SK-N-SH (cell line): ENCODE measurements at regions not wholly inside any gene's neighbourhood (a gene's known extent, or its start where the extent isn't known, plus 50 kb on each side); places are given as distances from the start of the nearest gene placed in this dataset.

Source experiments
- CTCF ChIA-PET: fragments of 300-600, 350-600 bp; formaldehyde crosslinking; extraction: SDS; loops from one replicate; lab custom pipeline; 2021; lab: Yijun Ruan, JAX
- POLR2A ChIA-PET: fragments of 350-600 bp; sonication (Branson Sonifier 250); formaldehyde crosslinking; extraction: SDS; loops from one replicate; lab custom pipeline; 2020; ENCODE audit warnings: antibody characterized with exemption, inconsistent platforms; lab: Yijun Ruan, JAX
- DNase-seq: peaks from one replicate; pipeline ENCODE4 v3.0.0; 2012
- H2AFZ ChIP-seq: fragments of 200-600 bp; sonication (generic); 2 replicates; pipeline ENCODE4 v1.8.1; 2016; ENCODE audit warnings: antibody characterized with exemption, mild to moderate bottlenecking, low read depth
- H3F3A ChIP-seq: fragments of 200-600 bp; sonication (generic); replicated peaks from 2 replicates; pipeline ENCODE3; 2016; ENCODE audit warnings: antibody characterized with exemption, mild to moderate bottlenecking; ENCODE audit not compliant: insufficient read depth
- H3K27ac ChIP-seq, 2 experiments: fragments of 200-500 bp in 1 of 2; fragments of 200-600 bp in 1 of 2; sonication (Bioruptor generic) in 1 of 2; sonication (generic), shearing (Covaris generic) in 1 of 2; 2 replicates each; pipeline versions ENCODE4 v1.5.1 to v1.6.1; 2014 to 2016; ENCODE audit warnings: low read depth in 2 of 2, inconsistent platforms in 1 of 2, low read length in 1 of 2, mild to moderate bottlenecking in 1 of 2, mixed read lengths in 1 of 2
- H3K27me3 ChIP-seq: fragments of 200-600 bp; sonication (generic), shearing (Covaris generic); 2 replicates; pipeline ENCODE4 v1.6.1; 2016; ENCODE audit warnings: mixed run types; ENCODE audit not compliant: insufficient read depth
- H3K36me3 ChIP-seq, 2 experiments: fragments of 200-500 bp in 1 of 2; fragments of 200-600 bp in 1 of 2; sonication (Bioruptor generic) in 1 of 2; sonication (generic) in 1 of 2; replicated peaks in 1 of 2; 2 replicates each; pipeline versions ENCODE3 to v1.5.1; 2014 to 2016; ENCODE audit warnings: low read length in 1 of 2, mild to moderate bottlenecking in 1 of 2; ENCODE audit not compliant: insufficient read depth in 2 of 2, control insufficient read depth in 1 of 2
- H3K4me1 ChIP-seq, 2 experiments: fragments of 200-500 bp in 1 of 2; fragments of 200-600 bp in 1 of 2; sonication (Bioruptor generic) in 1 of 2; sonication (generic), shearing (Covaris generic) in 1 of 2; 2 replicates each; pipeline versions ENCODE4 v1.5.1 to v1.6.1; 2014 to 2016; ENCODE audit warnings: low read depth in 1 of 2, low read length in 1 of 2, mixed run types in 1 of 2; ENCODE audit not compliant: insufficient read depth in 2 of 2, control insufficient read depth in 1 of 2
- H3K4me2 ChIP-seq: fragments of 200-600 bp; sonication (generic), shearing (Covaris generic); 2 replicates; pipeline ENCODE4 v1.6.1; 2017; ENCODE audit warnings: mixed run types
- H3K4me3 ChIP-seq, 2 experiments: fragments of 200-500 bp in 1 of 2; fragments of 200-600 bp in 1 of 2; sonication (Bioruptor generic) in 1 of 2; sonication (generic), shearing (Covaris generic) in 1 of 2; 2 replicates each; pipeline versions ENCODE4 v1.5.1 to v1.8.1; 2014 to 2016; ENCODE audit warnings: low read depth in 2 of 2, inconsistent platforms in 1 of 2, low read length in 1 of 2, mild to moderate bottlenecking in 1 of 2, mixed read lengths in 1 of 2, moderate library complexity in 1 of 2
- H3K79me2 ChIP-seq: fragments of 200-600 bp; sonication (generic); 2 replicates; pipeline ENCODE4 v1.8.1; 2017; ENCODE audit warnings: mild to moderate bottlenecking; ENCODE audit not compliant: insufficient read depth
- H3K9ac ChIP-seq: fragments of 200-600 bp; sonication (generic); 2 replicates; pipeline ENCODE4 v1.6.1; 2017; ENCODE audit warnings: mixed run types
- H3K9me2 ChIP-seq: fragments of 200-600 bp; sonication (generic); 2 replicates; pipeline ENCODE4 v1.6.1; 2017; ENCODE audit warnings: mixed run types
- H3K9me3 ChIP-seq: fragments of 200-600 bp; sonication (generic); 2 replicates; pipeline ENCODE4 v1.6.1; 2017; ENCODE audit warnings: mixed run types, mild to moderate bottlenecking, moderate library complexity
- H4K20me1 ChIP-seq: fragments of 200-600 bp; sonication (generic); 2 replicates; pipeline ENCODE4 v1.6.1; 2017; ENCODE audit warnings: mild to moderate bottlenecking, mixed run types; ENCODE audit not compliant: insufficient read depth
- CTCF ChIP-seq: fragments of 200-600 bp; sonication (generic); IDR thresholded peaks from 2 replicates; pipeline ENCODE4 v1.6.1; 2017; ENCODE audit warnings: antibody characterized with exemption, mild to moderate bottlenecking, moderate library complexity
- EZH2phosphoT487 ChIP-seq: fragments of 200-600 bp; sonication (generic); IDR thresholded peaks from 2 replicates; pipeline ENCODE4 v1.6.1; 2017; ENCODE audit warnings: low read depth, mixed run types, mild to moderate bottlenecking, antibody characterized with exemption, moderate library complexity, borderline replicate concordance
- FOXM1 ChIP-seq: IDR thresholded peaks from 2 replicates; pipeline ENCODE4 v1.4.0; 2012; ENCODE audit warnings: low read depth, mild to moderate bottlenecking
- IRF3 ChIP-seq: fragments of 150-350 bp; IDR thresholded peaks from 2 replicates; pipeline ENCODE4 v1.6.1; 2016; ENCODE audit warnings: mild to moderate bottlenecking, low read depth, low read length
- JUND ChIP-seq: IDR thresholded peaks from 2 replicates; pipeline ENCODE4 v1.4.0; 2012
- NRF1 ChIP-seq: IDR thresholded peaks from 2 replicates; pipeline ENCODE4 v1.6.1; 2012; ENCODE audit warnings: low read depth, mild to moderate bottlenecking, low read length
- RCOR1 ChIP-seq: fragments of 150-350 bp; IDR thresholded peaks from 2 replicates; pipeline ENCODE4 v1.6.1; 2017; ENCODE audit warnings: antibody characterized with exemption, low read length
- RXRA ChIP-seq: IDR thresholded peaks from 2 replicates; pipeline ENCODE4 v1.4.0; 2012; ENCODE audit warnings: low read depth, mild to moderate bottlenecking, borderline replicate concordance
- SMC3 ChIP-seq: IDR thresholded peaks from 2 replicates; pipeline ENCODE4 v1.6.1; 2012; ENCODE audit warnings: low read depth, low read length, improper control_type of control experiment
- TAF1 ChIP-seq: IDR thresholded peaks from 2 replicates; pipeline ENCODE4 v1.6.1; 2012; ENCODE audit warnings: low read depth, mild to moderate bottlenecking, low read length, moderate library complexity, borderline replicate concordance
- WGBS: methylation state at CpG from one replicate; pipeline ENCODE4 v1.1.6; 2017; ENCODE audit warnings: low lambda C conversion rate; 5-methylcytosine and 5-hydroxymethylcytosine counted together

- Histone ChIP-seq H3K36me3 (no peaks in the 10 kb centered on the region), H3K4me3 (no peak overlapping the region), H2AFZ (no peak overlapping the region), H3K79me2 (no peaks in the 10 kb centered on the region), H3K9ac (no peak overlapping the region), H3K9me3 (no peaks in the 10 kb centered on the region), H3K27me3 (no peaks in the 10 kb centered on the region), H3K9me2 (no peaks in the 10 kb centered on the region), H3K4me1 (peaks cover 3 to 6% of the 10 kb centered on the region in 2 experiments; a peak in 3 of 4 replicates), H4K20me1 (no peaks in the 10 kb centered on the region), H3K4me2 (no peak overlapping the region), H3F3A (no peaks in the 10 kb centered on the region), H3K27ac (no peak overlapping the region)
- no peak for DNase-seq
- ChIA-PET CTCF (no interaction called here), POLR2A (no interaction called here)
- TF ChIP-seq JUND: no peak
- no peak for TF ChIP-seq CTCF
- no peak for TF ChIP-seq FOXM1
- TF ChIP-seq EZH2phosphoT487: no peak
- no peak for TF ChIP-seq SMC3
- no peak for TF ChIP-seq RXRA
- no peak for TF ChIP-seq NRF1
- TF ChIP-seq IRF3: no peak
- TF ChIP-seq TAF1: no peak
These were observed 391.6 kb downstream of the PCDH7 start for GRCh38 chr4:31111790-31112189.

GRCh38 chr4:31114816-31115215 lies 394.6 kb downstream of the PCDH7 start:
- Histone ChIP-seq H3K9me3 (no peaks in the 10 kb centered on the region), H3K36me3 (no peaks in the 10 kb centered on the region), H3K27ac (no peak overlapping the region), H3K9me2 (no peaks in the 10 kb centered on the region), H3K4me1 (no peaks in the 10 kb centered on the region; a peak in 1 of 4 replicates), H3K4me2 (no peak overlapping the region), H3K79me2 (no peaks in the 10 kb centered on the region), H4K20me1 (no peaks in the 10 kb centered on the region), H3K4me3 (no peak overlapping the region), H2AFZ (no peak overlapping the region), H3F3A (no peaks in the 10 kb centered on the region), H3K27me3 (no peaks in the 10 kb centered on the region), H3K9ac (no peak overlapping the region)
- WGBS: 67% methylated on average over 6 of the region's 6 CpGs
- POLR2A ChIA-PET: no interaction called here
- no peak for DNase-seq
- CTCF ChIA-PET: no interaction called here
- TF ChIP-seq RCOR1 (no peak), CTCF (no peak)
